Right lobe of liver (tissue), 4 donors: ENCODE measurements at regions not wholly inside any gene's neighbourhood (a gene's known extent, or its start where the extent isn't known, plus 50 kb on each side); places are given as distances from the start of the nearest gene placed in this dataset.

Experiments
- POLR2A ChIP-seq: fragments of 450-650 bp; IDR thresholded peaks from one replicate; pipeline ENCODE4 v1.6.1; 2017; ENCODE audit warnings: antibody characterized with exemption, mild to moderate bottlenecking
- TF ChIP-seq, protein P1 (sequence below), 4 donors: fragments of 200-600 bp in 3 of 4; fragments of 450-650 bp in 1 of 4; IDR thresholded peaks; one replicate each; pipeline versions ENCODE4 v1.5.1 to v1.8.0; 2016 to 2022; ENCODE audit warnings: antibody characterized with exemption in 4 of 4, mild to moderate bottlenecking in 2 of 4
- donor health status: DM: no; HTN: no; CAD: no.
- donor health status: DM: no; HTN: no; CAD: no.
- donor health status: DM: no; HTN: yes; CAD: no.

DNA sequence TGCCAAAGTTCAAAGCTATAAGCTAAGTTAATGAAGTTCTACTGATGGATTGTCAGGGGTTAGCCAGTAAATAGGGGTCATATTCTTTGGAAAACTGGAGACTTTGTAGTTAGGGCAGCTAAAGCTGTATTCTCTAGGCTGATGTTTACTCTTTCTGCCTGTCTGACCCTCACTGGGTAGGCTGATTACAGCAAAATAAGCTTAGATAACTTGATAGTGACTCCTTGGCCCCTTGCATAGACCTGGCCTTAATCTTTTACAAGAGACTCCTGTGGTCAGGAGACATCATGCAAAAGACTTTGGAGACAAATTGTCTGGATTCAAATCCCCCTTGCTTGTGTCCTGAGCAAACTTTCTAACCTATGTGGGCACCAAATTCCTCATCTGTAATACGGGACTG, 314.4 kb upstream of the MSX2 start:
- TF ChIP-seq, protein P1, sequence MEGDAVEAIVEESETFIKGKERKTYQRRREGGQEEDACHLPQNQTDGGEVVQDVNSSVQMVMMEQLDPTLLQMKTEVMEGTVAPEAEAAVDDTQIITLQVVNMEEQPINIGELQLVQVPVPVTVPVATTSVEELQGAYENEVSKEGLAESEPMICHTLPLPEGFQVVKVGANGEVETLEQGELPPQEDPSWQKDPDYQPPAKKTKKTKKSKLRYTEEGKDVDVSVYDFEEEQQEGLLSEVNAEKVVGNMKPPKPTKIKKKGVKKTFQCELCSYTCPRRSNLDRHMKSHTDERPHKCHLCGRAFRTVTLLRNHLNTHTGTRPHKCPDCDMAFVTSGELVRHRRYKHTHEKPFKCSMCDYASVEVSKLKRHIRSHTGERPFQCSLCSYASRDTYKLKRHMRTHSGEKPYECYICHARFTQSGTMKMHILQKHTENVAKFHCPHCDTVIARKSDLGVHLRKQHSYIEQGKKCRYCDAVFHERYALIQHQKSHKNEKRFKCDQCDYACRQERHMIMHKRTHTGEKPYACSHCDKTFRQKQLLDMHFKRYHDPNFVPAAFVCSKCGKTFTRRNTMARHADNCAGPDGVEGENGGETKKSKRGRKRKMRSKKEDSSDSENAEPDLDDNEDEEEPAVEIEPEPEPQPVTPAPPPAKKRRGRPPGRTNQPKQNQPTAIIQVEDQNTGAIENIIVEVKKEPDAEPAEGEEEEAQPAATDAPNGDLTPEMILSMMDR (IDR thresholded peaks at IDR 0.05) = no peak
- TF ChIP-seq POLR2A = no peak
